OCI-LY7 (cell line): ENCODE measurements at regions not wholly inside any gene's neighbourhood (a gene's known extent, or its start where the extent isn't known, plus 50 kb on each side); places are given as distances from the start of the nearest gene placed in this dataset.

Experiments
- EZH2phosphoT487 ChIP-seq: fragments of 200-600 bp; sonication (generic); IDR thresholded peaks from 2 replicates; pipeline ENCODE4 v1.6.1; 2018; ENCODE audit warnings: low read depth, borderline replicate concordance, mild to moderate bottlenecking, mixed run types, antibody characterized with exemption, low read length, moderate library complexity, mixed read lengths
- TF ChIP-seq, protein P1 (sequence below): fragments of 200-600 bp; sonication (generic); conservative IDR thresholded peaks from 2 replicates; pipeline ENCODE4 v1.5.1; 2014; ENCODE audit warnings: mild to moderate bottlenecking, antibody characterized with exemption, low read length, moderate library complexity, mixed read lengths

- TF ChIP-seq, protein P1, sequence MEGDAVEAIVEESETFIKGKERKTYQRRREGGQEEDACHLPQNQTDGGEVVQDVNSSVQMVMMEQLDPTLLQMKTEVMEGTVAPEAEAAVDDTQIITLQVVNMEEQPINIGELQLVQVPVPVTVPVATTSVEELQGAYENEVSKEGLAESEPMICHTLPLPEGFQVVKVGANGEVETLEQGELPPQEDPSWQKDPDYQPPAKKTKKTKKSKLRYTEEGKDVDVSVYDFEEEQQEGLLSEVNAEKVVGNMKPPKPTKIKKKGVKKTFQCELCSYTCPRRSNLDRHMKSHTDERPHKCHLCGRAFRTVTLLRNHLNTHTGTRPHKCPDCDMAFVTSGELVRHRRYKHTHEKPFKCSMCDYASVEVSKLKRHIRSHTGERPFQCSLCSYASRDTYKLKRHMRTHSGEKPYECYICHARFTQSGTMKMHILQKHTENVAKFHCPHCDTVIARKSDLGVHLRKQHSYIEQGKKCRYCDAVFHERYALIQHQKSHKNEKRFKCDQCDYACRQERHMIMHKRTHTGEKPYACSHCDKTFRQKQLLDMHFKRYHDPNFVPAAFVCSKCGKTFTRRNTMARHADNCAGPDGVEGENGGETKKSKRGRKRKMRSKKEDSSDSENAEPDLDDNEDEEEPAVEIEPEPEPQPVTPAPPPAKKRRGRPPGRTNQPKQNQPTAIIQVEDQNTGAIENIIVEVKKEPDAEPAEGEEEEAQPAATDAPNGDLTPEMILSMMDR = no peak
- no peak for TF ChIP-seq EZH2phosphoT487
These were observed 229.3 kb upstream of the LHX5 start for GRCh38 chr12:113700943-113701342.
